ENCODE measurements at regions not wholly inside any gene's neighbourhood (a gene's known extent, or its start where the extent isn't known, plus 50 kb on each side); places are given as distances from the start of the nearest gene placed in this dataset.

GRCh38 chrX:786441-786881 lies 155.9 kb downstream of the SHOX start:
- H3K36me3 ChIP-seq (ENCODE audit: control insufficient read depth, insufficient read depth, low read length), result no peaks in the 10 kb centered on the region
- no peaks in the 10 kb centered on the region for H3K27me3 ChIP-seq (ENCODE audit: control insufficient read depth, insufficient read depth, low read length)
- H3K4me3 ChIP-seq (ENCODE audit: low read depth, low read length), result no peak overlapping the region
- no peak for DNase-seq (ENCODE audit: low read depth)
- TF ChIP-seq, protein P1, sequence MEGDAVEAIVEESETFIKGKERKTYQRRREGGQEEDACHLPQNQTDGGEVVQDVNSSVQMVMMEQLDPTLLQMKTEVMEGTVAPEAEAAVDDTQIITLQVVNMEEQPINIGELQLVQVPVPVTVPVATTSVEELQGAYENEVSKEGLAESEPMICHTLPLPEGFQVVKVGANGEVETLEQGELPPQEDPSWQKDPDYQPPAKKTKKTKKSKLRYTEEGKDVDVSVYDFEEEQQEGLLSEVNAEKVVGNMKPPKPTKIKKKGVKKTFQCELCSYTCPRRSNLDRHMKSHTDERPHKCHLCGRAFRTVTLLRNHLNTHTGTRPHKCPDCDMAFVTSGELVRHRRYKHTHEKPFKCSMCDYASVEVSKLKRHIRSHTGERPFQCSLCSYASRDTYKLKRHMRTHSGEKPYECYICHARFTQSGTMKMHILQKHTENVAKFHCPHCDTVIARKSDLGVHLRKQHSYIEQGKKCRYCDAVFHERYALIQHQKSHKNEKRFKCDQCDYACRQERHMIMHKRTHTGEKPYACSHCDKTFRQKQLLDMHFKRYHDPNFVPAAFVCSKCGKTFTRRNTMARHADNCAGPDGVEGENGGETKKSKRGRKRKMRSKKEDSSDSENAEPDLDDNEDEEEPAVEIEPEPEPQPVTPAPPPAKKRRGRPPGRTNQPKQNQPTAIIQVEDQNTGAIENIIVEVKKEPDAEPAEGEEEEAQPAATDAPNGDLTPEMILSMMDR (IDR thresholded peaks at IDR 0.05; ENCODE audit: insufficient read depth, low read length, poor library complexity, severe bottlenecking), result no peak

DNA sequence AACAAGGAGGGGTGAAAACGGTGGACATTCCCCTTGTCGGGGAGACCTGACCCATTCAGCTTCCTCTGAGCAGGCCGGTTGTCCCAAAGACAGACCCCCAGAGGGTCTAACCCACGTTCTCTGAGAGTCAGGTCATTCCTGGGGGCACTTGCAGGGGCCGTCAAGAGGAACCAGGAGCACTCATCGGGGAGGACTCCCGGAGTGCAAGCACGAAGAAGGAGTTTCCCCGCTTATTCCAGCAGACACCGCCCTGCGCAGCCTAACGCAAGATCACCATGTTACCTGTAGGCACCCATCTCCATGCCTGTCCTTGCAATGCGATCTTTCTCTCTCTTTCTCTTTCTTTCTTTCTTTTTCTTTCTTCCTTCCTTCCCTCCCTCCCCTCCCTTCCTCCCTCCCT lies 154.2 kb downstream of the SHOX start:
- H3K36me3 ChIP-seq (ENCODE audit: control insufficient read depth, insufficient read depth, low read length), result no peaks in the 10 kb centered on the region
- DNase-seq (ENCODE audit: low read depth), result no peak
- TF ChIP-seq, protein P1 (IDR thresholded peaks at IDR 0.05; ENCODE audit: insufficient read depth, low read length, poor library complexity, severe bottlenecking), result no peak
- no peaks in the 10 kb centered on the region for H3K27me3 ChIP-seq (ENCODE audit: control insufficient read depth, insufficient read depth, low read length)
- no peak overlapping the region for H3K4me3 ChIP-seq (ENCODE audit: low read depth, low read length)

- H3K4me3 ChIP-seq (ENCODE audit: low read depth, low read length), result no peak overlapping the region
- no peak for DNase-seq (ENCODE audit: low read depth)
- TF ChIP-seq, protein P1 (IDR thresholded peaks at IDR 0.05; ENCODE audit: insufficient read depth, low read length, poor library complexity, severe bottlenecking), result no peak
- no peaks in the 10 kb centered on the region for H3K27me3 ChIP-seq (ENCODE audit: control insufficient read depth, insufficient read depth, low read length)
- no peaks in the 10 kb centered on the region for H3K36me3 ChIP-seq (ENCODE audit: control insufficient read depth, insufficient read depth, low read length)
These were observed 150.9 kb downstream of the SHOX start for GRCh38 chrX:781224-782204.

GRCh38 chrX:776529-777230 lies 146.1 kb downstream of the SHOX start:
- TF ChIP-seq, protein P1 (IDR thresholded peaks at IDR 0.05; ENCODE audit: insufficient read depth, low read length, poor library complexity, severe bottlenecking), result no peak
- H3K36me3 ChIP-seq (ENCODE audit: control insufficient read depth, insufficient read depth, low read length), result no peaks in the 10 kb centered on the region
- no peaks in the 10 kb centered on the region for H3K27me3 ChIP-seq (ENCODE audit: control insufficient read depth, insufficient read depth, low read length)
- DNase-seq (ENCODE audit: low read depth), result no peak
- no peak overlapping the region for H3K4me3 ChIP-seq (ENCODE audit: low read depth, low read length)

- Histone ChIP-seq H3K27me3 (ENCODE audit: control insufficient read depth, insufficient read depth, low read length) (no peaks in the 10 kb centered on the region), H3K4me3 (ENCODE audit: low read depth, low read length) (no peak overlapping the region), H3K36me3 (ENCODE audit: control insufficient read depth, insufficient read depth, low read length) (no peaks in the 10 kb centered on the region)
- no peak for DNase-seq (ENCODE audit: low read depth)
- TF ChIP-seq, protein P1 (IDR thresholded peaks at IDR 0.05; ENCODE audit: insufficient read depth, low read length, poor library complexity, severe bottlenecking), result no peak
These were observed 145.5 kb downstream of the SHOX start for GRCh38 chrX:776061-776460.
